K562 (cell line): ENCODE measurements at regions not wholly inside any gene's neighbourhood (a gene's known extent, or its start where the extent isn't known, plus 50 kb on each side); places are given as distances from the start of the nearest gene placed in this dataset.

Experiments used
- CTCF ChIP-seq, 3 experiments: IDR thresholded peaks in 2 of 3; conservative IDR thresholded peaks in 1 of 3; 2 replicates each; pipeline ENCODE4 v1.5.1; 2011 to 2012; ENCODE audit warnings: low read length in 3 of 3, mild to moderate bottlenecking in 3 of 3, control low read depth in 2 of 3, improper control_type of control experiment in 1 of 3, inconsistent platforms in 1 of 3, low read depth in 1 of 3, mixed read lengths in 1 of 3, moderate library complexity in 1 of 3; ENCODE audit not compliant: insufficient read depth in 2 of 3
- MAFK ChIP-seq: IDR thresholded peaks from 2 replicates; pipeline ENCODE4 v1.6.1; 2011; ENCODE audit warnings: low read length, improper control_type of control experiment
- TEAD1 ChIP-seq, 2 experiments: fragments of 450-650 bp in 1 of 2; sonication (generic) in 1 of 2; formaldehyde crosslinking; IDR thresholded peaks; 2 replicates each; pipeline versions ENCODE4 v1.4.0 to v1.8.0; 2020 to 2022; ENCODE audit warnings: mild to moderate bottlenecking in 2 of 2, missing genetic modification reagents in 1 of 2
- TF ChIP-seq, protein P1 (sequence below): sonication (generic); formaldehyde crosslinking; IDR thresholded peaks from 2 replicates; pipeline ENCODE4 v1.8.0; 2023; ENCODE audit warnings: missing genetic modification reagents, mild to moderate bottlenecking, borderline replicate concordance

GRCh38 chr4:135840781-135841180, 1639.2 kb upstream of the PABPC4L start:
- TF ChIP-seq CTCF (IDR thresholded peaks at IDR 0.05 in 2 of 3, conservative IDR thresholded peaks at IDR 0.05 in 1 of 3; ENCODE audit: insufficient read depth in 2 of 3, low read depth in 1 of 3, low read length in 3 of 3) (no peak), MAFK (no peak), TEAD1 (CRISPR knock-in tag; IDR thresholded peaks at IDR 0.05) (no peak)
- TF ChIP-seq, protein P1, sequence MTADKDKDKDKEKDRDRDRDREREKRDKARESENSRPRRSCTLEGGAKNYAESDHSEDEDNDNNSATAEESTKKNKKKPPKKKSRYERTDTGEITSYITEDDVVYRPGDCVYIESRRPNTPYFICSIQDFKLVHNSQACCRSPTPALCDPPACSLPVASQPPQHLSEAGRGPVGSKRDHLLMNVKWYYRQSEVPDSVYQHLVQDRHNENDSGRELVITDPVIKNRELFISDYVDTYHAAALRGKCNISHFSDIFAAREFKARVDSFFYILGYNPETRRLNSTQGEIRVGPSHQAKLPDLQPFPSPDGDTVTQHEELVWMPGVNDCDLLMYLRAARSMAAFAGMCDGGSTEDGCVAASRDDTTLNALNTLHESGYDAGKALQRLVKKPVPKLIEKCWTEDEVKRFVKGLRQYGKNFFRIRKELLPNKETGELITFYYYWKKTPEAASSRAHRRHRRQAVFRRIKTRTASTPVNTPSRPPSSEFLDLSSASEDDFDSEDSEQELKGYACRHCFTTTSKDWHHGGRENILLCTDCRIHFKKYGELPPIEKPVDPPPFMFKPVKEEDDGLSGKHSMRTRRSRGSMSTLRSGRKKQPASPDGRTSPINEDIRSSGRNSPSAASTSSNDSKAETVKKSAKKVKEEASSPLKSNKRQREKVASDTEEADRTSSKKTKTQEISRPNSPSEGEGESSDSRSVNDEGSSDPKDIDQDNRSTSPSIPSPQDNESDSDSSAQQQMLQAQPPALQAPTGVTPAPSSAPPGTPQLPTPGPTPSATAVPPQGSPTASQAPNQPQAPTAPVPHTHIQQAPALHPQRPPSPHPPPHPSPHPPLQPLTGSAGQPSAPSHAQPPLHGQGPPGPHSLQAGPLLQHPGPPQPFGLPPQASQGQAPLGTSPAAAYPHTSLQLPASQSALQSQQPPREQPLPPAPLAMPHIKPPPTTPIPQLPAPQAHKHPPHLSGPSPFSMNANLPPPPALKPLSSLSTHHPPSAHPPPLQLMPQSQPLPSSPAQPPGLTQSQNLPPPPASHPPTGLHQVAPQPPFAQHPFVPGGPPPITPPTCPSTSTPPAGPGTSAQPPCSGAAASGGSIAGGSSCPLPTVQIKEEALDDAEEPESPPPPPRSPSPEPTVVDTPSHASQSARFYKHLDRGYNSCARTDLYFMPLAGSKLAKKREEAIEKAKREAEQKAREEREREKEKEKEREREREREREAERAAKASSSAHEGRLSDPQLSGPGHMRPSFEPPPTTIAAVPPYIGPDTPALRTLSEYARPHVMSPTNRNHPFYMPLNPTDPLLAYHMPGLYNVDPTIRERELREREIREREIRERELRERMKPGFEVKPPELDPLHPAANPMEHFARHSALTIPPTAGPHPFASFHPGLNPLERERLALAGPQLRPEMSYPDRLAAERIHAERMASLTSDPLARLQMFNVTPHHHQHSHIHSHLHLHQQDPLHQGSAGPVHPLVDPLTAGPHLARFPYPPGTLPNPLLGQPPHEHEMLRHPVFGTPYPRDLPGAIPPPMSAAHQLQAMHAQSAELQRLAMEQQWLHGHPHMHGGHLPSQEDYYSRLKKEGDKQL (CRISPR knock-in tag) = no peak
